Lower lobe of right lung (tissue), 2 donors: ENCODE measurements at regions not wholly inside any gene's neighbourhood (a gene's known extent, or its start where the extent isn't known, plus 50 kb on each side); places are given as distances from the start of the nearest gene placed in this dataset.

ENCODE experiments used
- ATAC-seq, 2 donors: fragments of 200-7000 bp; cut with Tn5 transposase; one replicate each; pipeline ENCODE4 v1.9.1; 2020 to 2022; ENCODE audit warnings: mild to moderate bottlenecking in 2 of 2, moderate library complexity in 2 of 2
- DNase-seq: peaks from one replicate; pipeline ENCODE4 v3.0.0-alpha.2; 2020
- H3K27ac ChIP-seq: fragments of 200-600 bp; one replicate; pipeline ENCODE4 v1.8.0; 2022
- H3K27me3 ChIP-seq: fragments of 200-600 bp; one replicate; pipeline ENCODE4 v1.8.0; 2022; ENCODE audit warnings: low read depth
- H3K36me3 ChIP-seq: fragments of 200-600 bp; one replicate; pipeline ENCODE4 v1.8.0; 2022; ENCODE audit warnings: mild to moderate bottlenecking
- H3K4me1 ChIP-seq: fragments of 200-600 bp; one replicate; pipeline ENCODE4 v1.8.0; 2022
- H3K4me3 ChIP-seq: fragments of 200-600 bp; one replicate; pipeline ENCODE4 v1.8.0; 2022; ENCODE audit warnings: mild to moderate bottlenecking
- H3K9me3 ChIP-seq: fragments of 200-600 bp; one replicate; pipeline ENCODE4 v1.8.0; 2022
- CTCF ChIP-seq: fragments of 200-600 bp; IDR thresholded peaks from one replicate; pipeline ENCODE4 v1.8.0; 2022; ENCODE audit warnings: antibody characterized with exemption, mild to moderate bottlenecking
- intact Hi-C: fragments of 100-400 bp; cut with DNase I; formaldehyde crosslinking; loops from one replicate; pipeline ENCODE4 v1.11.0; 2022
- donor health status: DM: no; HTN: yes; CAD: no; lungs with severe emphysema.

- DNase-seq = no peak
- H3K27me3 ChIP-seq = no peaks in the 10 kb centered on the region
- intact Hi-C loops = no loop called here
- no peak for ATAC-seq
- TF ChIP-seq CTCF = no peak
- no peak overlapping the region for H3K4me3 ChIP-seq
- no peaks in the 10 kb centered on the region for H3K4me1 ChIP-seq
- H3K9me3 ChIP-seq = no peaks in the 10 kb centered on the region
- no peaks in the 10 kb centered on the region for H3K36me3 ChIP-seq
- H3K27ac ChIP-seq = no peak overlapping the region
Observed at GRCh38 chr4:144342949-144343760, 202.6 kb upstream of the GYPA start.

- H3K9me3 ChIP-seq = no peaks in the 10 kb centered on the region
- H3K36me3 ChIP-seq = no peaks in the 10 kb centered on the region
- H3K27ac ChIP-seq = no peak overlapping the region
- TF ChIP-seq CTCF = no peak
- no peaks in the 10 kb centered on the region for H3K4me1 ChIP-seq
- H3K4me3 ChIP-seq = no peak overlapping the region
- DNase-seq (no peak), ATAC-seq (no peak)
- intact Hi-C loops = no loop called here
- H3K27me3 ChIP-seq = no peaks in the 10 kb centered on the region
Observed at GRCh38 chr4:144347121-144347520, 206.6 kb upstream of the GYPA start.

GRCh38 chr4:144350706-144351105 lies 210.2 kb upstream of the GYPA start:
- ATAC-seq = no peak
- no peak overlapping the region for H3K4me3 ChIP-seq

GRCh38 chr4:144351306-144351705 lies 210.8 kb upstream of the GYPA start:
- DNase-seq (no peak), ATAC-seq (no peak)
- no peak overlapping the region for H3K4me3 ChIP-seq
- no peak overlapping the region for H3K27ac ChIP-seq
- no peaks in the 10 kb centered on the region for H3K9me3 ChIP-seq
- no peak for TF ChIP-seq CTCF
- peaks cover 3% of the 10 kb centered on the region for H3K4me1 ChIP-seq
- H3K27me3 ChIP-seq = no peaks in the 10 kb centered on the region
- H3K36me3 ChIP-seq = no peaks in the 10 kb centered on the region
- intact Hi-C loops = no loop called here

More at GRCh38 chr4:144350706-144351105, 210.2 kb upstream of the GYPA start:
- no peaks in the 10 kb centered on the region for H3K27me3 ChIP-seq
- no peaks in the 10 kb centered on the region for H3K4me1 ChIP-seq
- H3K27ac ChIP-seq = no peak overlapping the region
- DNase-seq = no peak
- TF ChIP-seq CTCF = no peak
- H3K36me3 ChIP-seq = no peaks in the 10 kb centered on the region
- intact Hi-C loops = no loop called here
- no peaks in the 10 kb centered on the region for H3K9me3 ChIP-seq

GRCh38 chr4:144353292-144353691 lies 212.8 kb upstream of the GYPA start:
- TF ChIP-seq CTCF = no peak
- DNase-seq (no peak), ATAC-seq (no peak)
- Histone ChIP-seq H3K4me3 (no peak overlapping the region), H3K9me3 (no peaks in the 10 kb centered on the region), H3K27ac (no peak overlapping the region), H3K27me3 (no peaks in the 10 kb centered on the region), H3K4me1 (peaks cover 7% of the 10 kb centered on the region), H3K36me3 (no peaks in the 10 kb centered on the region)
- intact Hi-C loops = no loop called here
